ENCODE measurements at regions not wholly inside any gene's neighbourhood (a gene's known extent, or its start where the extent isn't known, plus 50 kb on each side); places are given as distances from the start of the nearest gene placed in this dataset.
"Not testable (repeated sequence)": the region's sequence is repeated elsewhere in the genome, so short reads cannot be mapped to it uniquely, and the experiment has no call there.

GRCh38 chr7:53596230-53596629 lies 560.8 kb downstream of the POM121L12 start:
- no peak for DNase-seq

- no peak for DNase-seq
Measured at GRCh38 chr7:53600296-53600695, 564.9 kb downstream of the POM121L12 start.

- no peak for DNase-seq
Measured at GRCh38 chr7:53602817-53603418, 567.5 kb downstream of the POM121L12 start.

- no peak for DNase-seq
Measured at GRCh38 chr7:53603461-53603860, 568.0 kb downstream of the POM121L12 start.

GRCh38 chr7:53604201-53604600 lies 568.8 kb downstream of the POM121L12 start:
- DNase-seq: no peak

- no peak for DNase-seq
Measured at GRCh38 chr7:53607961-53608360, 572.5 kb downstream of the POM121L12 start.

GRCh38 chr7:53609185-53609584 lies 573.8 kb downstream of the POM121L12 start:
- no peak for DNase-seq

- DNase-seq: no peak
Measured at GRCh38 chr7:53611043-53611442, 575.6 kb downstream of the POM121L12 start.

GRCh38 chr7:53624356-53624755 lies 588.9 kb downstream of the POM121L12 start:
- DNase-seq: no peak

- no peak for DNase-seq
Measured at GRCh38 chr7:53628775-53629174, 593.3 kb downstream of the POM121L12 start.

GRCh38 chr7:53635251-53635650 lies 599.8 kb downstream of the POM121L12 start:
- not testable (repeated sequence) for DNase-seq

- DNase-seq: no peak
Measured at GRCh38 chr7:53638517-53638916, 603.1 kb downstream of the POM121L12 start.

- DNase-seq: no peak
Measured at GRCh38 chr7:53641091-53641490, 605.7 kb downstream of the POM121L12 start.

- no peak for DNase-seq
Measured at GRCh38 chr7:53642361-53642760, 606.9 kb downstream of the POM121L12 start.

GRCh38 chr7:53642866-53643265 lies 607.4 kb downstream of the POM121L12 start:
- no peak for DNase-seq

GRCh38 chr7:53656881-53657280 lies 621.4 kb downstream of the POM121L12 start:
- DNase-seq: no peak

- DNase-seq: no peak
Measured at GRCh38 chr7:53657586-53657985, 622.2 kb downstream of the POM121L12 start.

GRCh38 chr7:53658951-53659350 lies 623.5 kb downstream of the POM121L12 start:
- DNase-seq: no peak

GRCh38 chr7:53661645-53662217 lies 626.3 kb downstream of the POM121L12 start:
- no peak for DNase-seq

- DNase-seq: no peak
Measured at GRCh38 chr7:53672681-53673080, 637.2 kb downstream of the POM121L12 start.

- no peak for DNase-seq
Measured at GRCh38 chr7:53675835-53676234, 640.4 kb downstream of the POM121L12 start.

- no peak for DNase-seq
Measured at GRCh38 chr7:53684693-53685092, 649.3 kb downstream of the POM121L12 start.

GRCh38 chr7:53690411-53690810 lies 655.0 kb downstream of the POM121L12 start:
- DNase-seq: no peak

GRCh38 chr7:53697913-53698312 lies 662.5 kb downstream of the POM121L12 start:
- no peak for DNase-seq

GRCh38 chr7:53699215-53699837 lies 663.9 kb downstream of the POM121L12 start:
- no peak for DNase-seq
